ENCODE measurements at regions not wholly inside any gene's neighbourhood (a gene's known extent, or its start where the extent isn't known, plus 50 kb on each side); places are given as distances from the start of the nearest gene placed in this dataset.
"Not testable (repeated sequence)": the region's sequence is repeated elsewhere in the genome, so short reads cannot be mapped to it uniquely, and the experiment has no call there.

GRCh38 chr15:70576696-70577095 lies 186.7 kb downstream of the UACA start:
- DNase-seq (ENCODE audit: low read depth in 2 of 2) = no peak

GRCh38 chr15:70576276-70576675 lies 187.1 kb downstream of the UACA start:
- DNase-seq (ENCODE audit: low read depth in 2 of 2) = no peak

- no peak for DNase-seq (ENCODE audit: low read depth in 2 of 2)
Observed at GRCh38 chr15:70575231-70576226, 187.8 kb downstream of the UACA start.

GRCh38 chr15:70574325-70574724 lies 189.0 kb downstream of the UACA start:
- DNase-seq (ENCODE audit: low read depth in 2 of 2) = not testable (repeated sequence)

GRCh38 chr15:70573121-70573850 lies 190.1 kb downstream of the UACA start:
- DNase-seq (ENCODE audit: low read depth in 2 of 2) = no peak

- DNase-seq (ENCODE audit: low read depth in 2 of 2) = no peak
Observed at GRCh38 chr15:70569714-70570231, 193.6 kb downstream of the UACA start.

- DNase-seq (ENCODE audit: low read depth in 2 of 2) = no peak
Observed at GRCh38 chr15:70569091-70569713, 194.2 kb downstream of the UACA start.

GRCh38 chr15:70566989-70567388 lies 196.4 kb downstream of the UACA start:
- DNase-seq (ENCODE audit: low read depth in 2 of 2) = no peak

- no peak for DNase-seq (ENCODE audit: low read depth in 2 of 2)
Observed at GRCh38 chr15:70566047-70566835, 197.1 kb downstream of the UACA start.

GRCh38 chr15:70563561-70564095 lies 199.7 kb downstream of the UACA start:
- no peak for DNase-seq (ENCODE audit: low read depth in 2 of 2)

GRCh38 chr15:70562906-70563305 lies 200.5 kb downstream of the UACA start:
- DNase-seq (ENCODE audit: low read depth in 2 of 2) = no peak

GRCh38 chr15:70561885-70562284 lies 201.5 kb downstream of the UACA start:
- no peak for DNase-seq (ENCODE audit: low read depth in 2 of 2)

GRCh38 chr15:70560617-70561328 lies 202.6 kb downstream of the UACA start:
- DNase-seq (ENCODE audit: low read depth in 2 of 2) = no peak

- DNase-seq (ENCODE audit: low read depth in 2 of 2) = peak; percentile 30 to 57
Observed at GRCh38 chr15:70559265-70560239, 203.8 kb downstream of the UACA start.

- DNase-seq (ENCODE audit: low read depth in 2 of 2) = no peak
Observed at GRCh38 chr15:70558406-70559264, 204.7 kb downstream of the UACA start.

- no peak for DNase-seq (ENCODE audit: low read depth in 2 of 2)
Observed at GRCh38 chr15:70557521-70558258, 205.7 kb downstream of the UACA start.

- DNase-seq (ENCODE audit: low read depth in 2 of 2) = no peak
Observed at GRCh38 chr15:70556779-70557178, 206.6 kb downstream of the UACA start.

Data from stimulated activated CD4-positive, alpha-beta T cell treated with anti-CD3 and anti-CD28 coated beads, Interleukin-12 subunit alpha, Interleukin-12 subunit beta, amount 100 ng/mL, for 24 hours (primary cell).